ENCODE measurements at regions not wholly inside any gene's neighbourhood (a gene's known extent, or its start where the extent isn't known, plus 50 kb on each side); places are given as distances from the start of the nearest gene placed in this dataset.

GRCh38 chr22:17269224-17269606 is 50.0 kb upstream of the ADA2 start:
- no peak for DNase-seq (ENCODE audit: low read depth in 2 of 2, low spot score in 1 of 2)

Data from stimulated activated CD8-positive, alpha-beta memory T cell treated with anti-CD3 and anti-CD28 coated beads, Interleukin-4, amount 100 ng/mL, for 4 hours (primary cell).